K562 (cell line): ENCODE measurements at regions not wholly inside any gene's neighbourhood (a gene's known extent, or its start where the extent isn't known, plus 50 kb on each side); places are given as distances from the start of the nearest gene placed in this dataset.
"Not testable (repeated sequence)": the region's sequence is repeated elsewhere in the genome, so short reads cannot be mapped to it uniquely, and the experiment has no call there.

Experiments used
- ARID1B ChIP-seq: fragments of 450-650 bp; IDR thresholded peaks from 2 replicates; pipeline ENCODE4 v1.6.1; 2016; ENCODE audit warnings: antibody characterized with exemption, mild to moderate bottlenecking, inconsistent platforms
- ATF3 ChIP-seq, 2 experiments: fragments of 450-650 bp in 1 of 2; sonication (generic) in 1 of 2; formaldehyde crosslinking in 1 of 2; IDR thresholded peaks in 1 of 2; conservative IDR thresholded peaks in 1 of 2; 2 replicates each; pipeline versions ENCODE4 v1.6.1 to v1.8.1; 2016 to 2023; ENCODE audit warnings: mild to moderate bottlenecking in 2 of 2, moderate library complexity in 2 of 2, inconsistent platforms in 1 of 2, missing genetic modification reagents in 1 of 2
- CC2D1A ChIP-seq: fragments of 450-650 bp; IDR thresholded peaks from 2 replicates; pipeline ENCODE4 v1.6.1; 2017; ENCODE audit warnings: mild to moderate bottlenecking
- CSDE1 ChIP-seq, 2 experiments: fragments of 450-650 bp; IDR thresholded peaks; 2 replicates each; pipeline ENCODE4 v1.6.1; 2016; ENCODE audit warnings: mild to moderate bottlenecking in 1 of 2
- FOXM1 ChIP-seq, 2 experiments: fragments of 450-650 bp in 1 of 2; sonication (generic) in 1 of 2; formaldehyde crosslinking in 1 of 2; IDR thresholded peaks; 2 replicates each; pipeline versions ENCODE4 v1.6.1 to v1.9.0; 2017 to 2022; ENCODE audit warnings: low read depth in 2 of 2, mild to moderate bottlenecking in 2 of 2, missing genetic modification reagents in 1 of 2, moderate library complexity in 1 of 2
- GTF2B ChIP-seq: IDR thresholded peaks from 2 replicates; pipeline ENCODE4 v1.6.1; 2011; ENCODE audit not compliant: insufficient read length; ENCODE audit errors: extremely low read depth
- POLR2H ChIP-seq: IDR thresholded peaks from 2 replicates; pipeline ENCODE4 v1.6.1; 2016; ENCODE audit warnings: missing genetic modification characterization, low read depth, mild to moderate bottlenecking, control low read depth, missing compliant biosample characterization, moderate library complexity
- RBBP5 ChIP-seq: fragments of 200-600 bp; sonication (generic); IDR thresholded peaks from 2 replicates; pipeline ENCODE4 v1.6.1; 2012; ENCODE audit warnings: borderline replicate concordance, mild to moderate bottlenecking, low read length, control low read depth, inconsistent platforms; ENCODE audit not compliant: insufficient read depth, poor library complexity, severe bottlenecking
- TAF7 ChIP-seq: fragments of 450-650 bp; IDR thresholded peaks from 2 replicates; pipeline ENCODE4 v1.6.1; 2016; ENCODE audit warnings: missing genetic modification characterization, missing compliant biosample characterization
- TF ChIP-seq, protein P1 (sequence below), 2 experiments: fragments of 150-350 bp in 1 of 2; IDR thresholded peaks; 2 replicates each; pipeline ENCODE4 v1.6.1; 2012 to 2016; ENCODE audit warnings: low read depth in 2 of 2, low read length in 2 of 2, mild to moderate bottlenecking in 1 of 2, moderate library complexity in 1 of 2
- TF ChIP-seq, protein P2 (sequence below), 2 experiments: fragments of 450-650 bp in 1 of 2; sonication (generic) in 1 of 2; formaldehyde crosslinking in 1 of 2; IDR thresholded peaks; 2 replicates each; pipeline versions ENCODE4 v1.7.1 to v1.9.0; 2016 to 2022; ENCODE audit warnings: inconsistent platforms in 1 of 2, mild to moderate bottlenecking in 1 of 2, missing genetic modification reagents in 1 of 2

- TF ChIP-seq ATF3 (IDR thresholded peaks at IDR 0.05) (peak; percentile 34; the same call in 1 of the 2 replicates), CC2D1A (peak; percentile 51; the same call in 1 of the 2 replicates), FOXM1 (IDR thresholded peaks at IDR 0.05; ENCODE audit: low read depth) (0 out of 2 replicates have a peak, but pooled peaks have one; percentile 21), ARID1B (peak; percentile 22; the same call in 1 of the 2 replicates), TAF7 (tag) (peak; percentile 54), CSDE1 (IDR thresholded peaks at IDR 0.05) (0 out of 4 replicates have a peak, but pooled peaks of 1 of the 2 experiments have one; percentile 33), GTF2B (peak; percentile 25), POLR2H (tag) (peak; percentile 92), RBBP5 (peak; percentile 39)
- TF ChIP-seq ATF3 (CRISPR knock-in tag; conservative IDR thresholded peaks at IDR 0.05); FOXM1 (CRISPR knock-in tag; IDR thresholded peaks at IDR 0.05; ENCODE audit: low read depth): not testable (repeated sequence)
- TF ChIP-seq, protein P1, sequence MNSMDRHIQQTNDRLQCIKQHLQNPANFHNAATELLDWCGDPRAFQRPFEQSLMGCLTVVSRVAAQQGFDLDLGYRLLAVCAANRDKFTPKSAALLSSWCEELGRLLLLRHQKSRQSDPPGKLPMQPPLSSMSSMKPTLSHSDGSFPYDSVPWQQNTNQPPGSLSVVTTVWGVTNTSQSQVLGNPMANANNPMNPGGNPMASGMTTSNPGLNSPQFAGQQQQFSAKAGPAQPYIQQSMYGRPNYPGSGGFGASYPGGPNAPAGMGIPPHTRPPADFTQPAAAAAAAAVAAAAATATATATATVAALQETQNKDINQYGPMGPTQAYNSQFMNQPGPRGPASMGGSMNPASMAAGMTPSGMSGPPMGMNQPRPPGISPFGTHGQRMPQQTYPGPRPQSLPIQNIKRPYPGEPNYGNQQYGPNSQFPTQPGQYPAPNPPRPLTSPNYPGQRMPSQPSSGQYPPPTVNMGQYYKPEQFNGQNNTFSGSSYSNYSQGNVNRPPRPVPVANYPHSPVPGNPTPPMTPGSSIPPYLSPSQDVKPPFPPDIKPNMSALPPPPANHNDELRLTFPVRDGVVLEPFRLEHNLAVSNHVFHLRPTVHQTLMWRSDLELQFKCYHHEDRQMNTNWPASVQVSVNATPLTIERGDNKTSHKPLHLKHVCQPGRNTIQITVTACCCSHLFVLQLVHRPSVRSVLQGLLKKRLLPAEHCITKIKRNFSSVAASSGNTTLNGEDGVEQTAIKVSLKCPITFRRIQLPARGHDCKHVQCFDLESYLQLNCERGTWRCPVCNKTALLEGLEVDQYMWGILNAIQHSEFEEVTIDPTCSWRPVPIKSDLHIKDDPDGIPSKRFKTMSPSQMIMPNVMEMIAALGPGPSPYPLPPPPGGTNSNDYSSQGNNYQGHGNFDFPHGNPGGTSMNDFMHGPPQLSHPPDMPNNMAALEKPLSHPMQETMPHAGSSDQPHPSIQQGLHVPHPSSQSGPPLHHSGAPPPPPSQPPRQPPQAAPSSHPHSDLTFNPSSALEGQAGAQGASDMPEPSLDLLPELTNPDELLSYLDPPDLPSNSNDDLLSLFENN (IDR thresholded peaks at IDR 0.05; ENCODE audit: low read depth in 2 of 2, low read length in 2 of 2), result 0 out of 4 replicates have a peak, but pooled peaks of 1 of the 2 experiments have one; percentile 27
- TF ChIP-seq, protein P2, sequence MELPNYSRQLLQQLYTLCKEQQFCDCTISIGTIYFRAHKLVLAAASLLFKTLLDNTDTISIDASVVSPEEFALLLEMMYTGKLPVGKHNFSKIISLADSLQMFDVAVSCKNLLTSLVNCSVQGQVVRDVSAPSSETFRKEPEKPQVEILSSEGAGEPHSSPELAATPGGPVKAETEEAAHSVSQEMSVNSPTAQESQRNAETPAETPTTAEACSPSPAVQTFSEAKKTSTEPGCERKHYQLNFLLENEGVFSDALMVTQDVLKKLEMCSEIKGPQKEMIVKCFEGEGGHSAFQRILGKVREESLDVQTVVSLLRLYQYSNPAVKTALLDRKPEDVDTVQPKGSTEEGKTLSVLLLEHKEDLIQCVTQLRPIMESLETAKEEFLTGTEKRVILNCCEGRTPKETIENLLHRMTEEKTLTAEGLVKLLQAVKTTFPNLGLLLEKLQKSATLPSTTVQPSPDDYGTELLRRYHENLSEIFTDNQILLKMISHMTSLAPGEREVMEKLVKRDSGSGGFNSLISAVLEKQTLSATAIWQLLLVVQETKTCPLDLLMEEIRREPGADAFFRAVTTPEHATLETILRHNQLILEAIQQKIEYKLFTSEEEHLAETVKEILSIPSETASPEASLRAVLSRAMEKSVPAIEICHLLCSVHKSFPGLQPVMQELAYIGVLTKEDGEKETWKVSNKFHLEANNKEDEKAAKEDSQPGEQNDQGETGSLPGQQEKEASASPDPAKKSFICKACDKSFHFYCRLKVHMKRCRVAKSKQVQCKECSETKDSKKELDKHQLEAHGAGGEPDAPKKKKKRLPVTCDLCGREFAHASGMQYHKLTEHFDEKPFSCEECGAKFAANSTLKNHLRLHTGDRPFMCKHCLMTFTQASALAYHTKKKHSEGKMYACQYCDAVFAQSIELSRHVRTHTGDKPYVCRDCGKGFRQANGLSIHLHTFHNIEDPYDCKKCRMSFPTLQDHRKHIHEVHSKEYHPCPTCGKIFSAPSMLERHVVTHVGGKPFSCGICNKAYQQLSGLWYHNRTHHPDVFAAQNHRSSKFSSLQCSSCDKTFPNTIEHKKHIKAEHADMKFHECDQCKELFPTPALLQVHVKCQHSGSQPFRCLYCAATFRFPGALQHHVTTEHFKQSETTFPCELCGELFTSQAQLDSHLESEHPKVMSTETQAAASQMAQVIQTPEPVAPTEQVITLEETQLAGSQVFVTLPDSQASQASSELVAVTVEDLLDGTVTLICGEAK (IDR thresholded peaks at IDR 0.05), result 0 out of 2 replicates have a peak, but pooled peaks have one; percentile 8
- TF ChIP-seq, protein P2 (CRISPR knock-in tag; IDR thresholded peaks at IDR 0.05), result not testable (repeated sequence)
Observed at GRCh38 chr7:136092714-136093113, 115.6 kb upstream of the MTPN start (continued).
